Esophagus squamous epithelium (tissue), 5 donors: ENCODE measurements at regions not wholly inside any gene's neighbourhood (a gene's known extent, or its start where the extent isn't known, plus 50 kb on each side); places are given as distances from the start of the nearest gene placed in this dataset.

ENCODE experiments used
- DNase-seq: peaks from one replicate; lab custom pipeline; 2025; lab: John Stamatoyannopoulos, UW
- H3K27ac ChIP-seq, 4 donors: fragments of 200-600 bp; sonication (generic); one replicate each; pipeline ENCODE4 v1.5.1; 2016 to 2019; ENCODE audit warnings: mild to moderate bottlenecking in 1 of 4
- H3K27me3 ChIP-seq, 4 donors: fragments of 200-600 bp; sonication (generic); 1 replicate in 3 of 4; 2 replicates in 1 of 4; pipeline versions ENCODE4 v1.5.1 to v1.6.0; 2017 to 2021; ENCODE audit warnings: antibody characterized with exemption in 1 of 4
- H3K36me3 ChIP-seq, 3 donors: fragments of 200-600 bp; sonication (generic); one replicate each; pipeline ENCODE4 v1.5.1; 2016 to 2019
- H3K4me1 ChIP-seq, 3 donors: fragments of 200-600 bp; sonication (generic); one replicate each; pipeline ENCODE4 v1.5.1; 2017 to 2019
- H3K4me3 ChIP-seq, 4 donors: fragments of 200-600 bp; sonication (generic); 1 replicate in 3 of 4; 2 replicates in 1 of 4; pipeline ENCODE4 v1.5.1; 2016 to 2019; ENCODE audit warnings: mild to moderate bottlenecking in 2 of 4, moderate library complexity in 1 of 4
- H3K9me3 ChIP-seq, 3 donors: fragments of 200-600 bp; sonication (generic); one replicate each; pipeline ENCODE4 v1.5.1; 2016 to 2019
- CTCF ChIP-seq, 6 experiments: fragments of 450-650 bp in 4 of 6; fragments of 200-600 bp in 2 of 6; sonication (generic) in 2 of 6; IDR thresholded peaks; one replicate each; pipeline ENCODE4 v1.5.1; 2016 to 2019; ENCODE audit warnings: antibody characterized with exemption in 6 of 6, mild to moderate bottlenecking in 4 of 6, moderate library complexity in 4 of 6
- POLR2A ChIP-seq, 4 donors: fragments of 450-650 bp; IDR thresholded peaks; one replicate each; pipeline ENCODE4 v1.6.1; 2017; ENCODE audit warnings: antibody characterized with exemption in 4 of 4, mild to moderate bottlenecking in 4 of 4, moderate library complexity in 3 of 4
- WGBS, 2 donors: methylation state at CpG; one replicate each; pipeline ENCODE4 v1.1.5; 2018; 5-methylcytosine and 5-hydroxymethylcytosine counted together
- intact Hi-C: fragments of 100-400 bp; cut with DNase I; formaldehyde crosslinking; loops from one replicate; pipeline ENCODE4 v1.15.0; 2022
- donor health status: DM: yes; HTN: yes; CAD: no.

- 61 to 63% methylated on average over 4 of the region's 4 CpGs for WGBS, 2 donors
- H3K4me1 ChIP-seq = peaks cover 0 to 19% (median 7%) of the 10 kb centered on the region in 3 donors
- TF ChIP-seq POLR2A (IDR thresholded peaks at IDR 0.05) (no peak), CTCF (IDR thresholded peaks at IDR 0.05) (no peak)
- H3K9me3 ChIP-seq = no peaks in the 10 kb centered on the region
- no peak for DNase-seq
- H3K4me3 ChIP-seq = no peak overlapping the region
- H3K27me3 ChIP-seq = no peaks in the 10 kb centered on the region
- no peak overlapping the region for H3K27ac ChIP-seq
- no peaks in the 10 kb centered on the region for H3K36me3 ChIP-seq
- intact Hi-C loops = no loop called here
Measured at GRCh38 chr14:71474301-71475265, 457.6 kb upstream of the RGS6 start.

GRCh38 chr14:71475916-71476315, 456.3 kb upstream of the RGS6 start:
- Histone ChIP-seq H3K4me3 (no peak overlapping the region), H3K36me3 (no peaks in the 10 kb centered on the region), H3K9me3 (no peaks in the 10 kb centered on the region), H3K4me1 (peaks cover 0 to 19% (median 7%) of the 10 kb centered on the region in 3 donors), H3K27ac (no peak overlapping the region), H3K27me3 (no peaks in the 10 kb centered on the region)
- intact Hi-C loops = no loop called here
- TF ChIP-seq CTCF (IDR thresholded peaks at IDR 0.05) (no peak), POLR2A (IDR thresholded peaks at IDR 0.05) (no peak)
- WGBS, 2 donors = 59 to 72% methylated on average over 5 of the region's 5 CpGs
- DNase-seq = no peak

GRCh38 chr14:71478542-71478941, 453.7 kb upstream of the RGS6 start:
- no peak for TF ChIP-seq CTCF (IDR thresholded peaks at IDR 0.05)
- no peak for TF ChIP-seq POLR2A (IDR thresholded peaks at IDR 0.05)
- Histone ChIP-seq H3K36me3 (no peaks in the 10 kb centered on the region), H3K4me1 (peaks cover 0 to 16% (median 7%) of the 10 kb centered on the region in 3 donors), H3K4me3 (no peak overlapping the region), H3K27ac (peak overlapping the region in 2 of 4 donors; percentile 33 to 36), H3K27me3 (no peaks in the 10 kb centered on the region), H3K9me3 (no peaks in the 10 kb centered on the region)
- intact Hi-C loops = no loop called here
- no peak for DNase-seq
- 39 to 40% methylated on average over 4 of the region's 4 CpGs for WGBS, 2 donors

- H3K4me3 ChIP-seq = no peak overlapping the region
- TF ChIP-seq CTCF (IDR thresholded peaks at IDR 0.05) (no peak), POLR2A (IDR thresholded peaks at IDR 0.05) (no peak)
- H3K27me3 ChIP-seq = no peaks in the 10 kb centered on the region
- no peaks in the 10 kb centered on the region for H3K36me3 ChIP-seq
- no peak overlapping the region for H3K27ac ChIP-seq
- intact Hi-C loops = no loop called here
- no peak for DNase-seq
- 86 to 91% methylated on average over 3 to 4 of the region's 4 CpGs for WGBS, 2 donors
- H3K4me1 ChIP-seq = no peaks in the 10 kb centered on the region
- H3K9me3 ChIP-seq = no peaks in the 10 kb centered on the region
Measured at GRCh38 chr14:71481021-71481654, 451.1 kb upstream of the RGS6 start.

GRCh38 chr14:71482671-71483070, 449.6 kb upstream of the RGS6 start:
- Histone ChIP-seq H3K27ac (no peak overlapping the region), H3K4me3 (no peak overlapping the region), H3K36me3 (no peaks in the 10 kb centered on the region), H3K27me3 (no peaks in the 10 kb centered on the region), H3K4me1 (no peaks in the 10 kb centered on the region), H3K9me3 (no peaks in the 10 kb centered on the region)
- 40 to 63% methylated on average over 2 of the region's 2 CpGs for WGBS, 2 donors
- intact Hi-C loops = no loop called here
- DNase-seq = no peak
- TF ChIP-seq CTCF (IDR thresholded peaks at IDR 0.05) (no peak), POLR2A (IDR thresholded peaks at IDR 0.05) (no peak)
